A549 (cell line): ENCODE measurements at regions not wholly inside any gene's neighbourhood (a gene's known extent, or its start where the extent isn't known, plus 50 kb on each side); places are given as distances from the start of the nearest gene placed in this dataset.

Experiments
- ATAC-seq, 2 experiments: fragments of 200-7000 bp in 1 of 2; fragments of >200 bp in 1 of 2; cut with Nextera tagmentation in 1 of 2; cut with Tn5 transposase in 1 of 2; 3 replicates each; pipeline versions ENCODE4 v1.8.0 to v1.9.1; 2018 to 2020; ENCODE audit warnings: mild to moderate bottlenecking in 1 of 2, moderate library complexity in 1 of 2
- CTCF ChIA-PET: fragments of 300-600 bp; sonication (Branson Sonifier 250); formaldehyde crosslinking; extraction: SDS; loops from one replicate; lab custom pipeline; 2021; ENCODE audit warnings: antibody characterized with exemption, inconsistent platforms; lab: Yijun Ruan, JAX
- POLR2A ChIA-PET: fragments of 350-600 bp; formaldehyde crosslinking; extraction: SDS; loops from one replicate; lab custom pipeline; 2021; ENCODE audit warnings: antibody characterized with exemption, inconsistent platforms; lab: Yijun Ruan, JAX
- DNase-seq, 2 experiments: peaks; one replicate each; pipeline versions ENCODE4 v3.0.0 to v3.0.0-alpha.2; 2011 to 2016; ENCODE audit warnings: low read depth in 1 of 2, low spot score in 1 of 2
- FAIRE-seq: peaks from 2 replicates; lab custom pipeline; 2011; peaks lifted over from hg19 to GRCh38; lab: Jason Lieb, UNC
- H3K27ac ChIP-seq, 2 experiments: fragments of >200 bp; sonication (Bioruptor Twin); formaldehyde crosslinking; 3 replicates each; pipeline ENCODE4 v1.5.1; 2016 to 2017
- H3K4me1 ChIP-seq: fragments of >200 bp; sonication (Bioruptor Twin); formaldehyde crosslinking; 3 replicates; pipeline ENCODE4 v1.6.1; 2016
- H3K4me2 ChIP-seq: fragments of >200 bp; sonication (Bioruptor Twin); formaldehyde crosslinking; 3 replicates; pipeline ENCODE4 v1.6.1; 2016
- H3K4me3 ChIP-seq: fragments of >200 bp; sonication (Bioruptor Twin); formaldehyde crosslinking; 3 replicates; pipeline ENCODE4 v1.5.1; 2016
- H3K9me3 ChIP-seq: fragments of >200 bp; sonication (Bioruptor Twin); formaldehyde crosslinking; 3 replicates; pipeline ENCODE4 v1.6.1; 2016
- CEBPB ChIP-seq, 2 experiments: fragments of >200 bp in 1 of 2; sonication (Bioruptor Twin) in 1 of 2; formaldehyde crosslinking in 1 of 2; IDR thresholded peaks; 2 replicates each; pipeline ENCODE4 v1.6.1; 2012 to 2016
- CHD2 ChIP-seq: fragments of 150-350 bp; IDR thresholded peaks from 2 replicates; pipeline ENCODE4 v1.6.1; 2014; ENCODE audit warnings: low read length; ENCODE audit not compliant: partially characterized antibody
- EP300 ChIP-seq, 2 experiments: fragments of >200 bp; sonication (Bioruptor Twin); formaldehyde crosslinking; IDR thresholded peaks; 2 replicates in 1 of 2; 3 replicates in 1 of 2; pipeline ENCODE4 v1.6.1; 2016 to 2017
- FOSB ChIP-seq: fragments of 250-450 bp; sonication (Bioruptor Pico); IDR thresholded peaks from 2 replicates; pipeline ENCODE4 v1.5.0; 2020; ENCODE audit warnings: mild to moderate bottlenecking, moderate library complexity
- FOXS1 ChIP-seq: fragments of 250-450 bp; sonication (Bioruptor Pico); IDR thresholded peaks from 2 replicates; pipeline ENCODE4 v1.5.0; 2020; ENCODE audit warnings: mild to moderate bottlenecking, moderate library complexity
- HES2 ChIP-seq: fragments of >200 bp; sonication (Bioruptor Twin); formaldehyde crosslinking; IDR thresholded peaks from 2 replicates; pipeline ENCODE4 v1.6.1; 2016
- HOXB13 ChIP-seq: fragments of 250-450 bp; sonication (Bioruptor Pico); IDR thresholded peaks from 2 replicates; pipeline ENCODE4 v1.5.0; 2020; ENCODE audit warnings: low read depth, mild to moderate bottlenecking, moderate library complexity
- HOXB5 ChIP-seq: fragments of 250-450 bp; sonication (Bioruptor Pico); IDR thresholded peaks from 2 replicates; pipeline ENCODE4 v1.5.0; 2020; ENCODE audit warnings: mild to moderate bottlenecking, moderate library complexity
- JUN ChIP-seq, 2 experiments: fragments of >200 bp; sonication (Bioruptor Twin); formaldehyde crosslinking; IDR thresholded peaks; 2 replicates in 1 of 2; 3 replicates in 1 of 2; pipeline ENCODE4 v1.6.1; 2016 to 2017
- KDM5A ChIP-seq: fragments of 200-600 bp; sonication (generic); IDR thresholded peaks from 2 replicates; pipeline ENCODE4 v1.6.1; 2016; ENCODE audit warnings: antibody characterized with exemption, mild to moderate bottlenecking
- NR3C1 ChIP-seq: fragments of >200 bp; sonication (Bioruptor Twin); formaldehyde crosslinking; IDR thresholded peaks from 3 replicates; pipeline ENCODE4 v1.6.1; 2017
- RARB ChIP-seq: fragments of 250-450 bp; sonication (Bioruptor Pico); IDR thresholded peaks from 2 replicates; pipeline ENCODE4 v1.8.0; 2021; ENCODE audit warnings: mild to moderate bottlenecking, moderate library complexity
- RCOR1 ChIP-seq: fragments of 150-350 bp; IDR thresholded peaks from 2 replicates; pipeline ENCODE4 v1.6.1; 2014; ENCODE audit warnings: antibody characterized with exemption, low read length, low read depth
- SREBF2 ChIP-seq: fragments of 450-650 bp; IDR thresholded peaks from 2 replicates; pipeline ENCODE4 v1.6.1; 2014; ENCODE audit warnings: mild to moderate bottlenecking, moderate library complexity
- ZNF302 ChIP-seq: fragments of 250-450 bp; sonication (Bioruptor Pico); IDR thresholded peaks from 2 replicates; pipeline ENCODE4 v1.9.0; 2021; ENCODE audit warnings: inconsistent platforms, mild to moderate bottlenecking, moderate library complexity
- WGBS: methylation state at CpG from one replicate; pipeline ENCODE4 v1.1.6; 2017; ENCODE audit errors: missing lambda C conversion rate; 5-methylcytosine and 5-hydroxymethylcytosine counted together
- TF ChIP-seq, protein P1 (sequence below): fragments of >200 bp; sonication (Bioruptor Twin); formaldehyde crosslinking; IDR thresholded peaks from 3 replicates; pipeline ENCODE4 v1.6.1; 2016
- TF ChIP-seq, protein P2 (sequence below): fragments of 250-450 bp; sonication (Bioruptor Pico); IDR thresholded peaks from 2 replicates; pipeline ENCODE4 v1.5.0; 2021; ENCODE audit warnings: mild to moderate bottlenecking, moderate library complexity, borderline replicate concordance

DNA sequence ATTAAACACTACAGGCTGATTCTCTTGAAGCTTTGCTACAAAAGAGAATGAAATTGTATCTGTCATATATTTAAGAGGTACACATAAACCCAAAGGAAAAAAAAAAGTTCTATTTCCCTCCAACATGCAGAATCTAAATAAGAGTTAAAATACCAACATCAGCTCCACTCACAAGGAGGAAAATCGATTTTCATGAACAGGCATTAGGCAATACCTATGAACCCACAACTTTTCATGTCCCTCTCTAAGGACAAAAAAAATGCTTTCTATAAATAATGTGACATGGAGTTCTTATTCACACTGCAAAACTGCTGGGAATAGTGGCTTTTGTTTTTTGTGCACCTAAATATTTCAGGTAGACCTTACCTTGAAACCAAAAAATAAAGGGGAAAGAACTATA lies 192.5 kb downstream of the KLF12 start:
- H3K27ac ChIP-seq = no peak overlapping the region
- DNase-seq = no peak
- 7% methylated on average over 1 of the region's 1 CpG for WGBS
- no peak for ATAC-seq
- FAIRE-seq = no peak
- peaks cover 20% of the 10 kb centered on the region for H3K4me1 ChIP-seq
- no peak overlapping the region for H3K4me2 ChIP-seq
- TF ChIP-seq EP300 (IDR thresholded peaks at IDR 0.05) = no peak
- TF ChIP-seq KDM5A = no peak
- TF ChIP-seq FOXS1 = no peak
- TF ChIP-seq, protein P1, sequence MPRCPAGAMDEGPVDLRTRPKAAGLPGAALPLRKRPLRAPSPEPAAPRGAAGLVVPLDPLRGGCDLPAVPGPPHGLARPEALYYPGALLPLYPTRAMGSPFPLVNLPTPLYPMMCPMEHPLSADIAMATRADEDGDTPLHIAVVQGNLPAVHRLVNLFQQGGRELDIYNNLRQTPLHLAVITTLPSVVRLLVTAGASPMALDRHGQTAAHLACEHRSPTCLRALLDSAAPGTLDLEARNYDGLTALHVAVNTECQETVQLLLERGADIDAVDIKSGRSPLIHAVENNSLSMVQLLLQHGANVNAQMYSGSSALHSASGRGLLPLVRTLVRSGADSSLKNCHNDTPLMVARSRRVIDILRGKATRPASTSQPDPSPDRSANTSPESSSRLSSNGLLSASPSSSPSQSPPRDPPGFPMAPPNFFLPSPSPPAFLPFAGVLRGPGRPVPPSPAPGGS = no peak
- TF ChIP-seq CHD2 = no peak
- ChIA-PET POLR2A (no interaction called here), CTCF (no interaction called here)
- H3K9me3 ChIP-seq = no peaks in the 10 kb centered on the region
- no peak overlapping the region for H3K4me3 ChIP-seq

DNA sequence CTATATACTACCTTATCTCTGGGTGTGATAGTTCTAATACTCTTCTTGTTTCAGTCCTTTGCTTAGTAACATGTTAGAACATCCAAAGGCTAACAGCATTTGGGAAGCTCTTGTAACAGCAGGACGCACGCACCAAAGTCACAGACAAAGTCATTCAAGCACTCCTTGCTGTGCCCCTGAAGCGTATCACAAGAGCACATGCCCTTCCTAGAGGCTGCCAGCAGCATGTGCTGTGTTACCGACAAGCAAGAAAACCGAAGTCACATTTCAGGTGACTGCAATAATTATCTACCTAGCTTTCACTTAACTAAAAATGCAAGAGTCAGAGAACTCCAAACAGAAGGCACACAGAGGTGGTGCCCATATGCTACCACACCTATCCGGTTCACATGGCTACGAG lies 194.1 kb downstream of the KLF12 start:
- no peak overlapping the region for H3K4me2 ChIP-seq
- ATAC-seq = no peak
- TF ChIP-seq FOSB (CRISPR knock-in tag) = no peak
- no peak for TF ChIP-seq NR3C1
- TF ChIP-seq HES2 = no peak
- TF ChIP-seq ZNF302 = no peak
- TF ChIP-seq HOXB13 (CRISPR knock-in tag) = no peak
- TF ChIP-seq, protein P2, sequence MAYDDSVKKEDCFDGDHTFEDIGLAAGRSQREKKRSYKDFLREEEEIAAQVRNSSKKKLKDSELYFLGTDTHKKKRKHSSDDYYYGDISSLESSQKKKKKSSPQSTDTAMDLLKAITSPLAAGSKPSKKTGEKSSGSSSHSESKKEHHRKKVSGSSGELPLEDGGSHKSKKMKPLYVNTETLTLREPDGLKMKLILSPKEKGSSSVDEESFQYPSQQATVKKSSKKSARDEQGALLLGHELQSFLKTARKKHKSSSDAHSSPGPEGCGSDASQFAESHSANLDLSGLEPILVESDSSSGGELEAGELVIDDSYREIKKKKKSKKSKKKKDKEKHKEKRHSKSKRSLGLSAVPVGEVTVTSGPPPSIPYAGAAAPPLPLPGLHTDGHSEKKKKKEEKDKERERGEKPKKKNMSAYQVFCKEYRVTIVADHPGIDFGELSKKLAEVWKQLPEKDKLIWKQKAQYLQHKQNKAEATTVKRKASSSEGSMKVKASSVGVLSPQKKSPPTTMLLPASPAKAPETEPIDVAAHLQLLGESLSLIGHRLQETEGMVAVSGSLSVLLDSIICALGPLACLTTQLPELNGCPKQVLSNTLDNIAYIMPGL (CRISPR knock-in tag) = no peak
- TF ChIP-seq RCOR1 = no peak
- TF ChIP-seq RARB (CRISPR knock-in tag) = no peak
- no peak for TF ChIP-seq JUN (IDR thresholded peaks at IDR 0.05)
- TF ChIP-seq HOXB5 (CRISPR knock-in tag) = no peak
- TF ChIP-seq SREBF2 = no peak
- no peak for TF ChIP-seq CEBPB (IDR thresholded peaks at IDR 0.05)
- CTCF ChIA-PET = no interaction called here
- H3K9me3 ChIP-seq = no peaks in the 10 kb centered on the region
- 79% methylated on average over 7 of the region's 7 CpGs for WGBS
- peaks cover 22% of the 10 kb centered on the region for H3K4me1 ChIP-seq
- no peak overlapping the region for H3K27ac ChIP-seq
- no peak overlapping the region for H3K4me3 ChIP-seq
- DNase-seq = no peak
- no peak for FAIRE-seq
- POLR2A ChIA-PET = no interaction called here

DNA sequence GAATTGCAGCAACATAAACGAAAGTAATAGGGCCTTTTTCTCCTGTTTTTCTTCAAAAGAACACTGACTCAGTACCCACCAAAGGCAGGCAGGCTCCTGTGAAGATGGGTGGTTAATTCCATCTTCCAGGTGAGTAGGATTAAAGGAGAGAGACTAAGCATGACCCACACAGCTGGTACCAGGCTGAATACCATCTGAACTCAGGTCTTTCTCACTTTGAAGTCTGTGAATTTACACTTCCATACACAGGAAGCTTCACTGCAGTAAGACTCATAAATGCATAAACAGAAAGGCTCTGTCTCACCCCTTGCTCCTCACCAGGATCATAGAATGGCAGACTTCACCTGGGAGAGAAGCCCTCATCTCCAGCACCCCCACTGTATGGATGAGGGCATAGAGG lies 194.6 kb downstream of the KLF12 start:
- peaks cover 27% of the 10 kb centered on the region for H3K4me1 ChIP-seq
- CTCF ChIA-PET = interaction anchor here (1.0 kb wide), 1 partner anchor 19 kb away, joined by 4 read pairs; no protein-coding TSS in a partner anchor
- H3K27ac ChIP-seq = no peak overlapping the region
- TF ChIP-seq, protein P1 = no peak
- TF ChIP-seq RCOR1 (no peak), KDM5A (no peak)
- TF ChIP-seq, all 56 proteins: peak for 0
- ATAC-seq = no peak
- DNase-seq = no peak
- H3K4me3 ChIP-seq = no peak overlapping the region
- H3K9me3 ChIP-seq = no peaks in the 10 kb centered on the region
- H3K4me2 ChIP-seq = no peak overlapping the region
- no peak for FAIRE-seq
- 50% methylated on average over 1 of the region's 1 CpG for WGBS
- POLR2A ChIA-PET = no interaction called here
